ENCODE measurements at regions not wholly inside any gene's neighbourhood (a gene's known extent, or its start where the extent isn't known, plus 50 kb on each side); places are given as distances from the start of the nearest gene placed in this dataset.

DNA sequence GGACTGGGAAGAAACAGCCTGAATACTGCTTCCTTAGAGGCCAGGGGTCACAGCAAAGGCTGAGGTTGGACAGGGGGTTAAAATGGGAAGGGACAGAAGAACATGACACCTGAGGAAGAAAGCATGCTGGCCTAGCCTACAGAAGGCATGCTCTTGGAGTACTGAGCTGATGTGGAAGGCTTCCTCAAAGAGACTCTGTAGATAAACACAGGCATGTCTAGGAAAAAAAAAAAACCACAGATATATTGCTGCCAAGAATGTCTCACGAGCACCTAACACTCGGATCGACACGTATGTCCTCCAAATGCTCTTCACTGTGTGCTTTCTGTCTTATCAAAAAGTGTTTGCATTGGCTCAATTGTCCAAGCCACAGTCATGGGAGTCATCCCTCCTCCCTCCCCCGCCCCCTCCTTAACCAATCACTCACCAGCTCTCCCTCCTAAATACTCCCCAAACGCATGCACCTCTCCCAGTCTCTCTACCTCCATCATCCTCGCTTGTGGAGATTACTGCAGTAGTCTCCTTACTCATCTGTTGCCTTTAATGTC is 101.1 kb upstream of the LRFN2 start:
- Histone ChIP-seq H3K36me3 (ENCODE audit: control insufficient read depth in 2 of 2, insufficient read depth in 2 of 2, low read length in 1 of 2) (no peaks in the 10 kb centered on the region), H3K4me3 (ENCODE audit: low read depth in 1 of 2, low read length in 2 of 2) (no peak overlapping the region), H3K27ac (ENCODE audit: low read depth in 2 of 2, low read length in 1 of 2) (no peak overlapping the region), H3K27me3 (ENCODE audit: control insufficient read depth in 1 of 2, insufficient read depth in 2 of 2, low read length in 2 of 2) (no peaks in the 10 kb centered on the region), H3K4me1 (ENCODE audit: control insufficient read depth in 2 of 2, insufficient read depth in 2 of 2, low read length in 1 of 2) (no peaks in the 10 kb centered on the region), H3K9me3 (ENCODE audit: control insufficient read depth in 2 of 2, insufficient read depth in 1 of 2, low read depth in 1 of 2, low read length in 1 of 2) (peaks cover 9 to 11% of the 10 kb centered on the region in 2 donors)
- 58 to 63% methylated on average over 7 of the region's 7 CpGs for WGBS, 2 donors

- peaks cover 10 to 11% of the 10 kb centered on the region in 2 donors for H3K9me3 ChIP-seq (ENCODE audit: control insufficient read depth in 2 of 2, insufficient read depth in 1 of 2, low read depth in 1 of 2, low read length in 1 of 2)
- H3K27ac ChIP-seq (ENCODE audit: low read depth in 2 of 2, low read length in 1 of 2): no peak overlapping the region
- no peak overlapping the region for H3K4me3 ChIP-seq (ENCODE audit: low read depth in 1 of 2, low read length in 2 of 2)
- 52% methylated on average over 6 of the region's 6 CpGs for WGBS, 2 donors
- no peaks in the 10 kb centered on the region for H3K36me3 ChIP-seq (ENCODE audit: control insufficient read depth in 2 of 2, insufficient read depth in 2 of 2, low read length in 1 of 2)
- no peaks in the 10 kb centered on the region for H3K27me3 ChIP-seq (ENCODE audit: control insufficient read depth in 1 of 2, insufficient read depth in 2 of 2, low read length in 2 of 2)
- no peaks in the 10 kb centered on the region for H3K4me1 ChIP-seq (ENCODE audit: control insufficient read depth in 2 of 2, insufficient read depth in 2 of 2, low read length in 1 of 2)
Measured at GRCh38 chr6:40685862-40686261, 98.7 kb upstream of the LRFN2 start.

DNA sequence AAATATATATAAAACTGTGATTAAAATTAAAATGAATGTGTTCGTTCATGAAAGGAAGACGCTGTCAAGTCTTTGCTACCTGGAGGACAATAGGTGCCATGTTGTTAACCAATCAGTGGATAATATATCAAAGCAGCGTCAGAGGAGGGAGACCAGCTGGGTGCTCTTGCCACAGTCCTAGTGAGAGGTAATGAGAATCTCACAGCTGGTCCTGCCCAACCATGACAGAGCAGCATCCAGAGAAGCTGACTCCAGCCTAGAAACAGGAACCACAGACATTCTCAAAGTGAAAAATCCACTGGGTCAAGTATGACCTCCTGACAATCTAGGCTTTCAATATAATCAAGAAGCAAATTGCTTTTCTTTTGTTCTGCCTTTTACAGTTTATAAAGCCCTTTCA is 94.5 kb upstream of the LRFN2 start:
- H3K4me1 ChIP-seq (ENCODE audit: control insufficient read depth in 2 of 2, insufficient read depth in 2 of 2, low read length in 1 of 2): no peaks in the 10 kb centered on the region
- H3K9me3 ChIP-seq (ENCODE audit: control insufficient read depth in 2 of 2, insufficient read depth in 1 of 2, low read depth in 1 of 2, low read length in 1 of 2): peaks cover 10 to 11% of the 10 kb centered on the region in 2 donors
- 78% methylated on average over 3 of the region's 3 CpGs for WGBS, 2 donors
- no peaks in the 10 kb centered on the region for H3K27me3 ChIP-seq (ENCODE audit: control insufficient read depth in 1 of 2, insufficient read depth in 2 of 2, low read length in 2 of 2)
- H3K4me3 ChIP-seq (ENCODE audit: low read depth in 1 of 2, low read length in 2 of 2): no peak overlapping the region
- no peaks in the 10 kb centered on the region for H3K36me3 ChIP-seq (ENCODE audit: control insufficient read depth in 2 of 2, insufficient read depth in 2 of 2, low read length in 1 of 2)
- H3K27ac ChIP-seq (ENCODE audit: low read depth in 2 of 2, low read length in 1 of 2): no peak overlapping the region

DNA sequence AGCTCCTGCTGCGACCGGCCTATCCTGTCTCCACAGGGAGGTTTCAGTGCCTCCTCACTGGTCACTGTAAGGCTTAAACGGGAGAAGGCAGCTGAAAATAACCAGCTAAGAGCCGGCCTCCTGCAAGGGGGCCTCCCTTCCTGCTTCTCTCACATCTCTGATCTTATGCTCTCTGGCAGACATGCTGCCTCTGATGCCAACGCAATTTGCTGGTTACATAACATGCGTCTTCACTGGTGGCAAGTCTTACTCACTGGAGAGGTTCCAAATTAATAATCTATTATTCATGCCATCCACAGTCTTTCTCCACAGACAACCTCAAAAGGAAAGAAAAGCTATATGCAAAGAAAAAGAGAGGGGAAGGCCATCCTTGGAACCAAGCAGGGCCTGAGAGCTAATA is 91.8 kb upstream of the LRFN2 start:
- no peaks in the 10 kb centered on the region for H3K36me3 ChIP-seq (ENCODE audit: control insufficient read depth in 2 of 2, insufficient read depth in 2 of 2, low read length in 1 of 2)
- H3K27me3 ChIP-seq (ENCODE audit: control insufficient read depth in 1 of 2, insufficient read depth in 2 of 2, low read length in 2 of 2): no peaks in the 10 kb centered on the region
- 74 to 85% methylated on average over 6 of the region's 6 CpGs for WGBS, 2 donors
- H3K27ac ChIP-seq (ENCODE audit: low read depth in 2 of 2, low read length in 1 of 2): no peak overlapping the region
- peaks cover 0 to 2% of the 10 kb centered on the region in 2 donors for H3K9me3 ChIP-seq (ENCODE audit: control insufficient read depth in 2 of 2, insufficient read depth in 1 of 2, low read depth in 1 of 2, low read length in 1 of 2)
- no peaks in the 10 kb centered on the region for H3K4me1 ChIP-seq (ENCODE audit: control insufficient read depth in 2 of 2, insufficient read depth in 2 of 2, low read length in 1 of 2)
- H3K4me3 ChIP-seq (ENCODE audit: low read depth in 1 of 2, low read length in 2 of 2): no peak overlapping the region

DNA sequence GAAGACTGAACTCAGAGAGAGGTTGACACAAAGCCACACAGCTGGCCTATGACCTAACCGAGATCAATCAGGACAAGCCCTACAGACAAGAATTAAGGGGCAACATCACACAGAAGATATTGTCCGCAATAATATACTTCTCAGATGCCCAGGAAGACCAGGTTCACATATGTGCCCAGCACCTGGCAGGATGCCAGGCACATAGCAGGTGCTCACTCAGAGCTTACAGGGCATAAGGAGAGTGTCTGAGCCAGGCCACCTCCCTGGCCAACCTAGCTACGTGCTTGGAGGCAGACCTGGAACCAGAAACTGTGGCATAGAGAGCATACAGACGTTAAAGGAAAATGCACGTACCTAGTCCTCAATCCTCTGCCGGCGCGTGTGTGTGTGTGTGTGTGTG is 87.0 kb upstream of the LRFN2 start:
- Histone ChIP-seq H3K9me3 (ENCODE audit: control insufficient read depth in 2 of 2, insufficient read depth in 1 of 2, low read depth in 1 of 2, low read length in 1 of 2) (no peaks in the 10 kb centered on the region), H3K4me1 (ENCODE audit: control insufficient read depth in 2 of 2, insufficient read depth in 2 of 2, low read length in 1 of 2) (no peaks in the 10 kb centered on the region), H3K27me3 (ENCODE audit: control insufficient read depth in 1 of 2, insufficient read depth in 2 of 2, low read length in 2 of 2) (no peaks in the 10 kb centered on the region), H3K4me3 (ENCODE audit: low read depth in 1 of 2, low read length in 2 of 2) (no peak overlapping the region), H3K27ac (ENCODE audit: low read depth in 2 of 2, low read length in 1 of 2) (no peak overlapping the region), H3K36me3 (ENCODE audit: control insufficient read depth in 2 of 2, insufficient read depth in 2 of 2, low read length in 1 of 2) (no peaks in the 10 kb centered on the region)
- WGBS, 2 donors: 84 to 85% methylated on average over 8 of the region's 8 CpGs

- 69 to 71% methylated on average over 5 of the region's 5 CpGs for WGBS, 2 donors
- Histone ChIP-seq H3K9me3 (ENCODE audit: control insufficient read depth in 2 of 2, insufficient read depth in 1 of 2, low read depth in 1 of 2, low read length in 1 of 2) (no peaks in the 10 kb centered on the region), H3K4me1 (ENCODE audit: control insufficient read depth in 2 of 2, insufficient read depth in 2 of 2, low read length in 1 of 2) (no peaks in the 10 kb centered on the region), H3K27ac (ENCODE audit: low read depth in 2 of 2, low read length in 1 of 2) (no peak overlapping the region), H3K36me3 (ENCODE audit: control insufficient read depth in 2 of 2, insufficient read depth in 2 of 2, low read length in 1 of 2) (no peaks in the 10 kb centered on the region), H3K4me3 (ENCODE audit: low read depth in 1 of 2, low read length in 2 of 2) (no peak overlapping the region), H3K27me3 (ENCODE audit: control insufficient read depth in 1 of 2, insufficient read depth in 2 of 2, low read length in 2 of 2) (no peaks in the 10 kb centered on the region)
Measured at GRCh38 chr6:40672087-40672486, 84.9 kb upstream of the LRFN2 start.

- no peaks in the 10 kb centered on the region for H3K9me3 ChIP-seq (ENCODE audit: control insufficient read depth in 2 of 2, insufficient read depth in 1 of 2, low read depth in 1 of 2, low read length in 1 of 2)
- H3K4me1 ChIP-seq (ENCODE audit: control insufficient read depth in 2 of 2, insufficient read depth in 2 of 2, low read length in 1 of 2): no peaks in the 10 kb centered on the region
- H3K36me3 ChIP-seq (ENCODE audit: control insufficient read depth in 2 of 2, insufficient read depth in 2 of 2, low read length in 1 of 2): no peaks in the 10 kb centered on the region
- H3K4me3 ChIP-seq (ENCODE audit: low read depth in 1 of 2, low read length in 2 of 2): no peak overlapping the region
- H3K27me3 ChIP-seq (ENCODE audit: control insufficient read depth in 1 of 2, insufficient read depth in 2 of 2, low read length in 2 of 2): no peaks in the 10 kb centered on the region
- H3K27ac ChIP-seq (ENCODE audit: low read depth in 2 of 2, low read length in 1 of 2): no peak overlapping the region
- 60 to 63% methylated on average over 3 of the region's 3 CpGs for WGBS, 2 donors
Measured at GRCh38 chr6:40671694-40672050, 84.5 kb upstream of the LRFN2 start.

DNA sequence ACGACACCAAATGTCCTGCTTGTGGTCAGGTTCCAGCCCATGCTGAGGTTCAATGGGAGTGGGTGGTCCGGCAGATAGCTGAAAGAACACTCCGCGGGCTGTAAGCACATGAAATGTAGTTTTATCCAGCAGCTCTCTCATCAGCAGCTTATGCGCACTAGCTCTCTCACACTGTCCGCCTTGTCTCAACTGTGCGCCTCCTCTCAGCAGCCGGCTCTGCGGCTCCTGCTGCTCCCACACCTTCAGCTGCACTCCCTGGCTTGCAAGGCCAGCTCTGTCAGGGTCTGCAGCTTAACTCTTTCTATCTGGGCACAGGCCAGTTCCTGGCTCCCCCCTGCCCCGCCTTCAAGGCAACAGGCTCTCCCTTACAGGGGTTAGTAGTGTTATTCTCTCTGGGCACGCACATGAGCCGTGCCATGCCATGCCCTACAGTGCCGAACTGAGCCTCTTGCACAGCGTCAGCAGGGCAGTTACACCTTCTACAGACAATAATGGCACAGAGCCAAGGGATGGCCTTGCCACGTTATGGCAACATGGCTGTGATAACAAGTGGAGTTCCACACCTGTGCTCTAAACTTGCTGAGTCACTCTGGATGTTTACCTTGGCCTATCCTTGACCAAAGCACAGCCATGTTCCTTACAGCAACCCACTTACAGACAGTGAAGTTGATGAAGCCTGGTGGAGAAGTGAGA is 84.0 kb upstream of the LRFN2 start:
- 82 to 84% methylated on average over 15 of the region's 15 CpGs for WGBS, 2 donors
- no peaks in the 10 kb centered on the region for H3K9me3 ChIP-seq (ENCODE audit: control insufficient read depth in 2 of 2, insufficient read depth in 1 of 2, low read depth in 1 of 2, low read length in 1 of 2)
- H3K27me3 ChIP-seq (ENCODE audit: control insufficient read depth in 1 of 2, insufficient read depth in 2 of 2, low read length in 2 of 2): no peaks in the 10 kb centered on the region
- H3K36me3 ChIP-seq (ENCODE audit: control insufficient read depth in 2 of 2, insufficient read depth in 2 of 2, low read length in 1 of 2): no peaks in the 10 kb centered on the region
- no peaks in the 10 kb centered on the region for H3K4me1 ChIP-seq (ENCODE audit: control insufficient read depth in 2 of 2, insufficient read depth in 2 of 2, low read length in 1 of 2)
- H3K4me3 ChIP-seq (ENCODE audit: low read depth in 1 of 2, low read length in 2 of 2): no peak overlapping the region
- no peak overlapping the region for H3K27ac ChIP-seq (ENCODE audit: low read depth in 2 of 2, low read length in 1 of 2)

DNA sequence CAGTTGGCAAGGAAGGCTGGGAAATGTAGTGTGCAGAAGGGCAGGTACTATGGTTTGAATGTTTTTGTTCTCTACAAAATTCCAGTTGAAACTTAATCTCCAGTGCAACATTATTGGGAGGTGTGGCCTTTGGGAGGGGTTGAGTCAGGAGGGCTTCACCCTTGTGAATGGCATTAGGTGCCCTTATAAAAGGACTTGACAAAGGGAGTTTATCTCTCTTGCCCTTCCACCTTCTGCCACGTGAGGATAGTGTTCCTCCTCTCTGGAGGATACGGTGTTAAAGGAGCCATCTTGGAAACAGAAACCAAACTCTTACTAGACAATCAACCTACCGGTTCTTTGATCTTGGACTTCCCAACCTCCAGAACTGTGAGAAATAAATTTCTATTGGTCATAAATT is 82.2 kb upstream of the LRFN2 start:
- WGBS, 2 donors: 73 to 75% methylated on average over 3 of the region's 3 CpGs
- Histone ChIP-seq H3K4me1 (ENCODE audit: control insufficient read depth in 2 of 2, insufficient read depth in 2 of 2, low read length in 1 of 2) (no peaks in the 10 kb centered on the region), H3K27ac (ENCODE audit: low read depth in 2 of 2, low read length in 1 of 2) (no peak overlapping the region), H3K4me3 (ENCODE audit: low read depth in 1 of 2, low read length in 2 of 2) (no peak overlapping the region), H3K27me3 (ENCODE audit: control insufficient read depth in 1 of 2, insufficient read depth in 2 of 2, low read length in 2 of 2) (no peaks in the 10 kb centered on the region), H3K36me3 (ENCODE audit: control insufficient read depth in 2 of 2, insufficient read depth in 2 of 2, low read length in 1 of 2) (no peaks in the 10 kb centered on the region), H3K9me3 (ENCODE audit: control insufficient read depth in 2 of 2, insufficient read depth in 1 of 2, low read depth in 1 of 2, low read length in 1 of 2) (peaks cover 4 to 12% of the 10 kb centered on the region in 2 donors)

DNA sequence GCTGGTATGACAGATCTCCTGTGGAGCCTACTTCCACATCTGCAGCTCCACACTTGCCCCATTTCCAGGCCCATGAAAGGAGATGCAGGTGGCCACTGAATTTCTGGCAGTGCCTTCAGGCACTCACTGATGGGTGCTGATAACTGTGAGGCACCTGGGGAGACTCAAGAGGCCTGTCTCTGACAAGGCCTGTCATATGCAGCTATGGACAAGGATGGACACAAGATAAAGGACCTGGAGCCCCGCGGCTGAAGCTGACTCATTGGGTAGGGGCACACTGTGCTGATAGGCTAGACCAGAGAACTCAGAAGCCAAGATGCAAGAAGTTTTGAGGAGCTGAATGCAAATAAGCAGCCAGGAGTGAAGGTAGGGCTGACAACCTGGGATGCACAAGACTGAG is 81.0 kb upstream of the LRFN2 start:
- Histone ChIP-seq H3K9me3 (ENCODE audit: control insufficient read depth in 2 of 2, insufficient read depth in 1 of 2, low read depth in 1 of 2, low read length in 1 of 2) (peaks cover 4 to 22% of the 10 kb centered on the region in 2 donors), H3K27ac (ENCODE audit: low read depth in 2 of 2, low read length in 1 of 2) (no peak overlapping the region), H3K36me3 (ENCODE audit: control insufficient read depth in 2 of 2, insufficient read depth in 2 of 2, low read length in 1 of 2) (no peaks in the 10 kb centered on the region), H3K4me1 (ENCODE audit: control insufficient read depth in 2 of 2, insufficient read depth in 2 of 2, low read length in 1 of 2) (no peaks in the 10 kb centered on the region), H3K4me3 (ENCODE audit: low read depth in 1 of 2, low read length in 2 of 2) (no peak overlapping the region), H3K27me3 (ENCODE audit: control insufficient read depth in 1 of 2, insufficient read depth in 2 of 2, low read length in 2 of 2) (no peaks in the 10 kb centered on the region)
- 97 to 98% methylated on average over 2 of the region's 2 CpGs for WGBS, 2 donors
